H1 (cell line): ENCODE measurements at regions not wholly inside any gene's neighbourhood (a gene's known extent, or its start where the extent isn't known, plus 50 kb on each side); places are given as distances from the start of the nearest gene placed in this dataset.

Source experiments
- BCL11A ChIP-seq, 2 experiments: IDR thresholded peaks; one replicate each; pipeline ENCODE4 v1.6.1; 2011; ENCODE audit warnings: low read depth in 2 of 2, low read length in 2 of 2, mild to moderate bottlenecking in 2 of 2

DNA sequence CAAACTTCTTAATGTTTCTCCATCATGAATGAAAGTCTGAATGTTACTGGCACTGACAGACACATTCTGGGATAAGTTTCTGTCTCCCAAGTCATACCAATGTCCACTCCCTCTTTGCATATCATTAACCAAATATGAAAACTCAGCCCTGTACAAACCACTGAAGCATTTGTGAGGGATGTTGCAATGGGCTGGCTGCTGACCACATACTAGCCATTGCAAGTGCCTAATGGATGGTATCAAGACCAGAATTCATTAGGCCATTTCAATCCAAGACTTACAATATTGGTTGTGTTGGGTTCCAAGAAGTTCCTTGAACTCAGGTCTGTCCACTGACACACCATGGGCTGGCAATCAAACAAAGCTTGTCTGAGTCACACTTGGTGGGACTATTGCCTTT, 73.8 kb downstream of the CBLN2 start (continued):
- no peak for TF ChIP-seq BCL11A (IDR thresholded peaks at IDR 0.05; ENCODE audit: low read depth in 2 of 2, low read length in 2 of 2)
- TF ChIP-seq, all 59 proteins: peak for 0
